HG03196 (cell line): ENCODE measurements at regions not wholly inside any gene's neighbourhood (a gene's known extent, or its start where the extent isn't known, plus 50 kb on each side); places are given as distances from the start of the nearest gene placed in this dataset.
A peak's percentile ranks its signal among the peaks of the same experiment; 100 is the strongest.
"Not testable (repeated sequence)": the region's sequence is repeated elsewhere in the genome, so short reads cannot be mapped to it uniquely, and the experiment has no call there.

ENCODE experiments used
- ATAC-seq: cut with Tn5 transposase; IDR thresholded peaks from one replicate; pipeline ENCODE4 v1.9.1; 2021; ENCODE audit not compliant: unreplicated experiment

DNA sequence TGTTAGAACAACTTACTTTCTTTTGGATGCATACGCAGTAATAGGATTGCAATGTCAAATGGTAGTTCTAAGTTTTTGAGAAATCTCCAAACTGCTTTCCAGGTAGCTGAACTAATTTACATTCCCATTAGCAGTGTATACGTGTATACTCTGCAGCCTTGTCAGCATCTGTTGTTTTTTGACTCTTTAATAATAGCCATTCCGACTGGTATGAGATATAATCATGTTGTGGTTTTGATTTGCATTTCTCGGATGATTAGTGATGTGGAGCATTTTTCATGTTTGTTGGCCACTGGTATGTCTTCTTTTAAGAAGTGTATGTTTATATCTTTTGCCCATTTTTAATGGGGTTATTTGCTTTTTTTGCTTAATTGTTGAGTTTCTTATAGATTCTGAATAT lies 76.9 kb upstream of the HNRNPA1L2 start:
- ATAC-seq = peak; percentile 69

DNA sequence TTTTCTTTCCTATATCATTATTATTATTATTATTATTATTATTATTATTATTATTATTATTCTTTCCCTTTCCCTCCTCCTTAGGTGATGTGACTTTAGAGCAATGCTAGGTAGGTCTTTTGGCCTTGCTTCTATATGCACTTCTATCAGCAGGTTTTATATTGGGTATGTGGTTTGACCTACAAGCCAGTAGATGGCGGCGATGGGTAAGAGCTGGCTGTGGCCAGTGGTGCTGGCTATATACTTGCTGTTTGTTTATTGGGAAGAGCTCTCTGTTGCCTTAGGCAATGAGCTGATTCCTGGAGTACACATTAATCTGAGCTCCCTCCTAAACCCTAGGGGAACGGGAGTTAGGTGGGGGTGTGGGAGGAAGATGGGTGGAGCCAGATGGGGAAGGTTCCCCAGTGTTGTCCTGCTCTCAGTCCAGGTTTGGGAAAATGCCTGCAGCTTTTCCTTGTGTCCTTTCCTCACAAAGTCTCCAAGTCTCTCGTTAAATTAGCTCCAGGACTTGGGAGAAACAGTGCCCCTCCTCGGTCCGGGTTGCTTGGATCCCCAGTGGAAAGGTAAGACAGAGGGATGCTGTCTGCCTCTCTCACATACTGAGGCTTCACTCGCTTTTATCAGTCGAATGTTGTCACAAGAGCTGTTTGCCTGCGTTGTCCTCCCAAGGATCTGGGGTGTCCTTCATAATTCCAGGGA lies 72.2 kb upstream of the HNRNPA1L2 start:
- peak; percentile 78 for ATAC-seq

GRCh38 chr13:52571163-52571562 lies 71.1 kb upstream of the HNRNPA1L2 start:
- not testable (repeated sequence) for ATAC-seq

GRCh38 chr13:52582962-52583361 lies 59.3 kb upstream of the HNRNPA1L2 start:
- peak; percentile 93 for ATAC-seq
